ENCODE measurements at regions not wholly inside any gene's neighbourhood (a gene's known extent, or its start where the extent isn't known, plus 50 kb on each side); places are given as distances from the start of the nearest gene placed in this dataset.

GRCh38 chr11:29432719-29433325, 584.0 kb downstream of the KCNA4 start:
- Mint-ChIP-seq H3K9me3 (ENCODE audit: unreplicated experiment) (no peaks in the 10 kb centered on the region), H3K27ac (ENCODE audit: unreplicated experiment) (no peak overlapping the region), H3K36me3 (ENCODE audit: low read depth, unreplicated experiment) (no peaks in the 10 kb centered on the region), H3K27me3 (ENCODE audit: unreplicated experiment) (peaks cover 2% of the 10 kb centered on the region), H3K4me1 (ENCODE audit: unreplicated experiment) (no peaks in the 10 kb centered on the region), H3K4me3 (ENCODE audit: unreplicated experiment) (no peak overlapping the region)
- DNase-seq (ENCODE audit: low spot score) = no peak
- TF ChIP-seq, protein P1, sequence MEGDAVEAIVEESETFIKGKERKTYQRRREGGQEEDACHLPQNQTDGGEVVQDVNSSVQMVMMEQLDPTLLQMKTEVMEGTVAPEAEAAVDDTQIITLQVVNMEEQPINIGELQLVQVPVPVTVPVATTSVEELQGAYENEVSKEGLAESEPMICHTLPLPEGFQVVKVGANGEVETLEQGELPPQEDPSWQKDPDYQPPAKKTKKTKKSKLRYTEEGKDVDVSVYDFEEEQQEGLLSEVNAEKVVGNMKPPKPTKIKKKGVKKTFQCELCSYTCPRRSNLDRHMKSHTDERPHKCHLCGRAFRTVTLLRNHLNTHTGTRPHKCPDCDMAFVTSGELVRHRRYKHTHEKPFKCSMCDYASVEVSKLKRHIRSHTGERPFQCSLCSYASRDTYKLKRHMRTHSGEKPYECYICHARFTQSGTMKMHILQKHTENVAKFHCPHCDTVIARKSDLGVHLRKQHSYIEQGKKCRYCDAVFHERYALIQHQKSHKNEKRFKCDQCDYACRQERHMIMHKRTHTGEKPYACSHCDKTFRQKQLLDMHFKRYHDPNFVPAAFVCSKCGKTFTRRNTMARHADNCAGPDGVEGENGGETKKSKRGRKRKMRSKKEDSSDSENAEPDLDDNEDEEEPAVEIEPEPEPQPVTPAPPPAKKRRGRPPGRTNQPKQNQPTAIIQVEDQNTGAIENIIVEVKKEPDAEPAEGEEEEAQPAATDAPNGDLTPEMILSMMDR (IDR thresholded peaks at IDR 0.05; ENCODE audit: unreplicated experiment) = peak; percentile 82

GRCh38 chr11:29405305-29405704, 611.5 kb downstream of the KCNA4 start:
- H3K36me3 Mint-ChIP-seq (ENCODE audit: low read depth, unreplicated experiment) = no peaks in the 10 kb centered on the region

GRCh38 chr11:29395555-29396072, 621.2 kb downstream of the KCNA4 start:
- H3K27me3 Mint-ChIP-seq (ENCODE audit: unreplicated experiment) = peaks cover 2% of the 10 kb centered on the region
- TF ChIP-seq, protein P1 (IDR thresholded peaks at IDR 0.05; ENCODE audit: unreplicated experiment) = no peak
- no peaks in the 10 kb centered on the region for H3K4me1 Mint-ChIP-seq (ENCODE audit: unreplicated experiment)
- DNase-seq (ENCODE audit: low spot score) = no peak
- no peak overlapping the region for H3K27ac Mint-ChIP-seq (ENCODE audit: unreplicated experiment)
- no peaks in the 10 kb centered on the region for H3K9me3 Mint-ChIP-seq (ENCODE audit: unreplicated experiment)
- no peaks in the 10 kb centered on the region for H3K36me3 Mint-ChIP-seq (ENCODE audit: low read depth, unreplicated experiment)
- H3K4me3 Mint-ChIP-seq (ENCODE audit: unreplicated experiment) = no peak overlapping the region

More at GRCh38 chr11:29405305-29405704, 611.5 kb downstream of the KCNA4 start:
- Mint-ChIP-seq H3K9me3 (ENCODE audit: unreplicated experiment) (no peaks in the 10 kb centered on the region), H3K27ac (ENCODE audit: unreplicated experiment) (no peak overlapping the region), H3K4me1 (ENCODE audit: unreplicated experiment) (no peaks in the 10 kb centered on the region), H3K27me3 (ENCODE audit: unreplicated experiment) (no peaks in the 10 kb centered on the region), H3K4me3 (ENCODE audit: unreplicated experiment) (no peak overlapping the region)
- TF ChIP-seq, protein P1 (IDR thresholded peaks at IDR 0.05; ENCODE audit: unreplicated experiment) = no peak
- no peak for DNase-seq (ENCODE audit: low spot score)

GRCh38 chr11:29389793-29390192, 627.0 kb downstream of the KCNA4 start:
- H3K9me3 Mint-ChIP-seq (ENCODE audit: unreplicated experiment) = no peaks in the 10 kb centered on the region
- no peaks in the 10 kb centered on the region for H3K36me3 Mint-ChIP-seq (ENCODE audit: low read depth, unreplicated experiment)
- no peak overlapping the region for H3K27ac Mint-ChIP-seq (ENCODE audit: unreplicated experiment)
- no peak for DNase-seq (ENCODE audit: low spot score)
- no peaks in the 10 kb centered on the region for H3K4me1 Mint-ChIP-seq (ENCODE audit: unreplicated experiment)
- H3K4me3 Mint-ChIP-seq (ENCODE audit: unreplicated experiment) = no peak overlapping the region
- peaks cover 2% of the 10 kb centered on the region for H3K27me3 Mint-ChIP-seq (ENCODE audit: unreplicated experiment)
- TF ChIP-seq, protein P1 (IDR thresholded peaks at IDR 0.05; ENCODE audit: unreplicated experiment) = no peak

GRCh38 chr11:29373725-29374124, 643.1 kb downstream of the KCNA4 start:
- H3K4me1 Mint-ChIP-seq (ENCODE audit: unreplicated experiment) = no peaks in the 10 kb centered on the region
- TF ChIP-seq, protein P1 (IDR thresholded peaks at IDR 0.05; ENCODE audit: unreplicated experiment) = no peak
- DNase-seq (ENCODE audit: low spot score) = no peak
- H3K27ac Mint-ChIP-seq (ENCODE audit: unreplicated experiment) = no peak overlapping the region
- H3K9me3 Mint-ChIP-seq (ENCODE audit: unreplicated experiment) = no peaks in the 10 kb centered on the region
- no peaks in the 10 kb centered on the region for H3K27me3 Mint-ChIP-seq (ENCODE audit: unreplicated experiment)
- no peaks in the 10 kb centered on the region for H3K36me3 Mint-ChIP-seq (ENCODE audit: low read depth, unreplicated experiment)
- no peak overlapping the region for H3K4me3 Mint-ChIP-seq (ENCODE audit: unreplicated experiment)

Measured in endothelial cell (in vitro differentiated cells).